K562 (cell line): ENCODE measurements at regions not wholly inside any gene's neighbourhood (a gene's known extent, or its start where the extent isn't known, plus 50 kb on each side); places are given as distances from the start of the nearest gene placed in this dataset.
"Not testable (repeated sequence)": the region's sequence is repeated elsewhere in the genome, so short reads cannot be mapped to it uniquely, and the experiment has no call there.

ENCODE experiments used
- CREB1 ChIP-seq, 2 experiments: sonication (generic) in 1 of 2; formaldehyde crosslinking in 1 of 2; IDR thresholded peaks; 2 replicates each; pipeline versions ENCODE4 v1.6.1 to v1.8.0; 2012 to 2022; ENCODE audit warnings: inconsistent platforms in 1 of 2, mild to moderate bottlenecking in 1 of 2, missing genetic modification reagents in 1 of 2, moderate library complexity in 1 of 2
- CTCF ChIP-seq, 3 experiments: IDR thresholded peaks in 2 of 3; conservative IDR thresholded peaks in 1 of 3; 2 replicates each; pipeline ENCODE4 v1.5.1; 2011 to 2012; ENCODE audit warnings: low read length in 3 of 3, mild to moderate bottlenecking in 3 of 3, control low read depth in 2 of 3, improper control_type of control experiment in 1 of 3, inconsistent platforms in 1 of 3, low read depth in 1 of 3, mixed read lengths in 1 of 3, moderate library complexity in 1 of 3; ENCODE audit not compliant: insufficient read depth in 2 of 3
- FOXK2 ChIP-seq, 2 experiments: fragments of 450-650 bp; IDR thresholded peaks in 1 of 2; conservative IDR thresholded peaks in 1 of 2; 2 replicates each; pipeline ENCODE4 v1.6.1; 2016; ENCODE audit warnings: low read depth in 2 of 2, mild to moderate bottlenecking in 1 of 2
- PCBP1 ChIP-seq: fragments of 200-400 bp; formaldehyde crosslinking; IDR thresholded peaks from 2 replicates; pipeline ENCODE4 v1.6.1; 2018; ENCODE audit warnings: mild to moderate bottlenecking, low read depth, low read length; ENCODE audit not compliant: poor library complexity, severe bottlenecking
- SP1 ChIP-seq: sonication (generic); formaldehyde crosslinking; IDR thresholded peaks from 2 replicates; pipeline ENCODE4 v1.8.1; 2022; ENCODE audit warnings: mild to moderate bottlenecking, missing genetic modification reagents
- SRSF3 ChIP-seq: fragments of 200-400 bp; formaldehyde crosslinking; IDR thresholded peaks from 2 replicates; pipeline ENCODE4 v1.6.1; 2016; ENCODE audit warnings: mild to moderate bottlenecking, low read length, moderate library complexity; ENCODE audit not compliant: insufficient read depth

- TF ChIP-seq CREB1 (IDR thresholded peaks at IDR 0.05); CREB1 (CRISPR knock-in tag; IDR thresholded peaks at IDR 0.05); CTCF (IDR thresholded peaks at IDR 0.05 in 2 of 3, conservative IDR thresholded peaks at IDR 0.05 in 1 of 3; ENCODE audit: insufficient read depth in 2 of 3, low read depth in 1 of 3, low read length in 3 of 3); SRSF3; FOXK2 (conservative IDR thresholded peaks at IDR 0.05 in 1 of 2, IDR thresholded peaks at IDR 0.05 in 1 of 2; ENCODE audit: low read depth in 2 of 2); SP1 (CRISPR knock-in tag); PCBP1: not testable (repeated sequence)
These were observed 153.9 kb upstream of the FAM20C start for GRCh38 chr7:38444-38843.
